ENCODE measurements at regions not wholly inside any gene's neighbourhood (a gene's known extent, or its start where the extent isn't known, plus 50 kb on each side); places are given as distances from the start of the nearest gene placed in this dataset.

DNA sequence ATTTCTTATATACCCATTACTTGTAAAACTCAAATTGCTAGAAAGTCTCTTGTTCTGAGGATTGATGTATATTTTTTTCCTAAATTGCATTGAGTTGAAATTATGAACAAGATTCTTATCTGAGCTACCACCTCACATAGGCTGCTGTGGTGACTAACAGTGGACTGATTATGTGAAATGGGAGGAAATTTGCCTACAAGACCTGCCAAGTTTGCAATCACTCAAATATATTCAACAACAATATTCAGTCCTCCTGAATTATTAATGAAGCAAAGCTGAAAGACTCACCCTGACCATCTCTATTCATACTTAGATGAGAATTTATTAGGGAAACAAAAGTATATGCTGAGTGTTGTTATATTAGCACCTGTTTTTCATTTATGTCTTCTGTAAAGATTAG is 412.6 kb upstream of the SEMA6D start:
- Histone ChIP-seq H3K36me3 (ENCODE audit: insufficient read depth, low read length) (no peaks in the 10 kb centered on the region), H3K4me1 (ENCODE audit: insufficient read depth, low read length, poor library complexity, severe bottlenecking) (no peaks in the 10 kb centered on the region), H3K9me2 (ENCODE audit: insufficient read depth, low read length) (no peaks in the 10 kb centered on the region), H2AFZ (ENCODE audit: low read length) (no peak overlapping the region), H3K4me3 (ENCODE audit: low read depth, low read length, poor library complexity, severe bottlenecking) (no peak overlapping the region), H3K9me3 (ENCODE audit: low read length) (no peaks in the 10 kb centered on the region), H3K4me2 (ENCODE audit: low read length) (no peak overlapping the region), H3K79me2 (ENCODE audit: insufficient read depth, low read depth, low read length) (no peaks in the 10 kb centered on the region), H4K20me1 (ENCODE audit: insufficient read depth, low read length) (no peaks in the 10 kb centered on the region), H3K27ac (ENCODE audit: low read depth, low read length, poor library complexity, severe bottlenecking) (no peak overlapping the region)
- BruUV-seq (replicated peaks), result no TSS peak
- intact Hi-C loops (cut with micrococcal nuclease; ENCODE audit: unreplicated experiment), result no loop called here
- CTCF ChIA-PET (ENCODE audit: unreplicated experiment), result no interaction called here
- DNase-seq (ENCODE audit: low spot score), result no peak
- TF ChIP-seq, protein P1, sequence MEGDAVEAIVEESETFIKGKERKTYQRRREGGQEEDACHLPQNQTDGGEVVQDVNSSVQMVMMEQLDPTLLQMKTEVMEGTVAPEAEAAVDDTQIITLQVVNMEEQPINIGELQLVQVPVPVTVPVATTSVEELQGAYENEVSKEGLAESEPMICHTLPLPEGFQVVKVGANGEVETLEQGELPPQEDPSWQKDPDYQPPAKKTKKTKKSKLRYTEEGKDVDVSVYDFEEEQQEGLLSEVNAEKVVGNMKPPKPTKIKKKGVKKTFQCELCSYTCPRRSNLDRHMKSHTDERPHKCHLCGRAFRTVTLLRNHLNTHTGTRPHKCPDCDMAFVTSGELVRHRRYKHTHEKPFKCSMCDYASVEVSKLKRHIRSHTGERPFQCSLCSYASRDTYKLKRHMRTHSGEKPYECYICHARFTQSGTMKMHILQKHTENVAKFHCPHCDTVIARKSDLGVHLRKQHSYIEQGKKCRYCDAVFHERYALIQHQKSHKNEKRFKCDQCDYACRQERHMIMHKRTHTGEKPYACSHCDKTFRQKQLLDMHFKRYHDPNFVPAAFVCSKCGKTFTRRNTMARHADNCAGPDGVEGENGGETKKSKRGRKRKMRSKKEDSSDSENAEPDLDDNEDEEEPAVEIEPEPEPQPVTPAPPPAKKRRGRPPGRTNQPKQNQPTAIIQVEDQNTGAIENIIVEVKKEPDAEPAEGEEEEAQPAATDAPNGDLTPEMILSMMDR (conservative IDR thresholded peaks at IDR 0.05; ENCODE audit: low read length), result no peak
- TF ChIP-seq EZH2phosphoT487 (IDR thresholded peaks at IDR 0.05; ENCODE audit: borderline replicate concordance, low read depth, low read length), result no peak
- POLR2A ChIA-PET, result no interaction called here

DNA sequence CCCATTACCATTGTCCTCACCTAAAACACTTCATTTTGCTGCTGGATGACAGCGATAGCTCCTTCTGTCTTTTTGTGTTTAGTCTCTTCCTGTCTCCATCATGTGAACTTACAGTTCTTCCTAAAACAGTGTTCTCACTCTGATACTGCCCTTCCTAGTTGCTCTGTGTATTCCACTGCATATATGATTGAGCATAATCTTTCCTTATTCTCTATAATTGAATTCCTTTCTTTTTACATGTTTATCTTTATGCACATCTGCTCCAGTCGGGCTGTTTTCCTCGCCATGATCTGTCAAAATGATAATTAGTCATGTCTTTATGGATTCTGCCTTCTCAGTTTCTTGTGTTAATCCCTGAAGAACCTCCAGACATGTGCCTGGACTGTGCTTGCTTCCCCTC is 405.1 kb upstream of the SEMA6D start:
- Histone ChIP-seq H3K27ac (ENCODE audit: low read depth, low read length, poor library complexity, severe bottlenecking) (no peak overlapping the region), H3K4me2 (ENCODE audit: low read length) (no peak overlapping the region), H3K4me1 (ENCODE audit: insufficient read depth, low read length, poor library complexity, severe bottlenecking) (no peaks in the 10 kb centered on the region), H3K36me3 (ENCODE audit: insufficient read depth, low read length) (no peaks in the 10 kb centered on the region), H3K4me3 (ENCODE audit: low read depth, low read length, poor library complexity, severe bottlenecking) (no peak overlapping the region), H2AFZ (ENCODE audit: low read length) (no peak overlapping the region), H4K20me1 (ENCODE audit: insufficient read depth, low read length) (no peaks in the 10 kb centered on the region), H3K9me2 (ENCODE audit: insufficient read depth, low read length) (no peaks in the 10 kb centered on the region), H3K9me3 (ENCODE audit: low read length) (no peaks in the 10 kb centered on the region), H3K79me2 (ENCODE audit: insufficient read depth, low read depth, low read length) (no peaks in the 10 kb centered on the region)
- intact Hi-C loops (cut with micrococcal nuclease; ENCODE audit: unreplicated experiment), result no loop called here
- BruUV-seq (replicated peaks), result no TSS peak
- TF ChIP-seq, protein P1 (conservative IDR thresholded peaks at IDR 0.05; ENCODE audit: low read length), result no peak
- TF ChIP-seq EZH2phosphoT487 (IDR thresholded peaks at IDR 0.05; ENCODE audit: borderline replicate concordance, low read depth, low read length), result no peak
- no peak for DNase-seq (ENCODE audit: low spot score)
- POLR2A ChIA-PET, result interaction anchor here (0.6 to 0.7 kb wide), 3 partner anchors 13 to 72 kb away, joined by 3 to 5 read pairs (median 3); no protein-coding TSS in a partner anchor
- CTCF ChIA-PET (ENCODE audit: unreplicated experiment), result no interaction called here

DNA sequence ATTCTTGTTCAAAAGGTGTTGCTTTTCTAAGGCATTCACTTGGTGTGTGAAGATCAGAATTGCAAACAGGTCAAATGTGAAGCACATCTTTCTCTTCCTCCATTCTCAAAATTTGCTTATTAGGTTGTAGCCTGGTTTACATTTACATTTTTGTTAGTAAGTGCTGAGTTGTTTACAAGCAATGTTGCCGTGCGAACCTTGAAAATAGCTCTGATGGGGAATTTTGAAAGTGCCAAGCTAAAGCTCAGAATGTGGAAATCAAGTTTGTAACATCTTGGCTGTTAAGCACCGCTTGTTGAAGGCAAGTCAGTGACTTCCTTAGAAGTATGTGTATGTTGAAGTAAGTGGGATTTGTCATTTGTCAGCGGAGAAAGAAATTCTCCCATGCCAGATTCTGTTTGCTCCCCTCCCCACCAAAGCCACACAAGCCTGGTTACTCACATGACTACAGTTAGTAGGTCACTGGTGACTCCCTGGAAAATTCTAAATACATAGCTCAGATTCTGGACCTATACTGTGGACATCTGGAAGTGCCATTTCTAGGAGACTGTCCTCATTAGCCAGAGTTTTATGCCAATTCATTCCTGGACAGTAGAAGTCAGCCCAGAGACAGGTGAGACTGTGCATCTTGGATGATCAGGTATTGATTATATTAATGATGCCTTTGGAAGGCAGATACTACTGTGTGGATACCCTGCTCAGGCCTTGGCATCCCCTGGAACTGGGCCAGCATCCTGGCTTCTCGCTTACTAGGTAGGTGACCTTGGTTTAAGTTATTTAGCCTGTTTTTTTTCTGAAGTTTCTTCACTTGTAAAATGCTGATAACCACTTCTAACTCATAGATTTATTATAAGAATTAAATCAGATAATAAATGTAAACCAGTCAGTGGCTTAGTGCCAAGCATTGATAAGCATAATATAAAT is 390.6 kb upstream of the SEMA6D start:
- no peak for TF ChIP-seq EZH2phosphoT487 (IDR thresholded peaks at IDR 0.05; ENCODE audit: borderline replicate concordance, low read depth, low read length)
- TF ChIP-seq, protein P1 (conservative IDR thresholded peaks at IDR 0.05; ENCODE audit: low read length), result no peak
- Histone ChIP-seq H3K4me1 (ENCODE audit: insufficient read depth, low read length, poor library complexity, severe bottlenecking) (no peaks in the 10 kb centered on the region), H3K27ac (ENCODE audit: low read depth, low read length, poor library complexity, severe bottlenecking) (no peak overlapping the region), H2AFZ (ENCODE audit: low read length) (no peak overlapping the region), H3K4me2 (ENCODE audit: low read length) (no peak overlapping the region), H3K4me3 (ENCODE audit: low read depth, low read length, poor library complexity, severe bottlenecking) (no peak overlapping the region), H3K9me3 (ENCODE audit: low read length) (no peaks in the 10 kb centered on the region), H4K20me1 (ENCODE audit: insufficient read depth, low read length) (no peaks in the 10 kb centered on the region), H3K79me2 (ENCODE audit: insufficient read depth, low read depth, low read length) (no peaks in the 10 kb centered on the region), H3K36me3 (ENCODE audit: insufficient read depth, low read length) (no peaks in the 10 kb centered on the region), H3K9me2 (ENCODE audit: insufficient read depth, low read length) (no peaks in the 10 kb centered on the region)
- no peak for DNase-seq (ENCODE audit: low spot score)
- BruUV-seq (replicated peaks), result no TSS peak
- ChIA-PET POLR2A (no interaction called here), CTCF (ENCODE audit: unreplicated experiment) (no interaction called here)
- intact Hi-C loops (cut with micrococcal nuclease; ENCODE audit: unreplicated experiment), result no loop called here

Data from OCI-LY7 (cell line).